CD4-positive, alpha-beta T cell treated with Interferon alpha-2 for 1 hour (primary cell): ENCODE measurements at regions not wholly inside any gene's neighbourhood (a gene's known extent, or its start where the extent isn't known, plus 50 kb on each side); places are given as distances from the start of the nearest gene placed in this dataset.

ENCODE experiments used
- DNase-seq, 2 donors: peaks; one replicate each; pipeline ENCODE4 v3.0.0-alpha.2; 2020 to 2022

DNA sequence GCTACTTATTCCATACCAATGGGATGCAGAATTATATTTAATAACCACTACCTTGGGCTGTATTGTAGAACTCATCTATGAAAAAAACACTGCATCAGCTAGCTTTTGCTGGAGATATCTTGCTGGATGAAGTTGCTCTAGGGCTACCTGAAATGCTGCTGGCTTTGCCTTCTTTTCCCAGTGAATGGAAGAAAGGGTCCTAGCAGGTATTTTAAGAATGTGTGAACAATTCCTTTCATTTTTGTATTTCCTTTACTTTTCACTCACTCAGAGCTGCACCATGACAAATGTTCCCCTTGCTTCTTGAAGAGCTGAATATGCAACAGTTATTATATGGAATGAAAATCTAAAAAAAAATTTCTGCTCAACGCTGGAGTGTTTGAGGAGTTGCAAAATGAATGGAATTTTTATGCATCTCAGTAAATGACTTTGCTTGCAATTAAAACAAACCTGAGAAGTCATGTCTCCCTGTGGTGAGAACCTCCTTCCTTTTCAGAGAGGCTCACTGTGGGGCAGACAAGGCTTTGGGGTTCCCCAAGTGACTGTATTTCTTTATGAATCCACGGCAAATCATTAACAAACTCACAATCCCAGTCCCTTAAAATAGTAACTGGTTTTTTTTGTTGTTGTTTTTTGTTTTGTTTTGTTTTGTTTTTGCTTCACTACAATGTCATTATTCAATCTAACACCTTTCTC, 566.8 kb upstream of the KIRREL3 start:
- DNase-seq, result no peak

DNA sequence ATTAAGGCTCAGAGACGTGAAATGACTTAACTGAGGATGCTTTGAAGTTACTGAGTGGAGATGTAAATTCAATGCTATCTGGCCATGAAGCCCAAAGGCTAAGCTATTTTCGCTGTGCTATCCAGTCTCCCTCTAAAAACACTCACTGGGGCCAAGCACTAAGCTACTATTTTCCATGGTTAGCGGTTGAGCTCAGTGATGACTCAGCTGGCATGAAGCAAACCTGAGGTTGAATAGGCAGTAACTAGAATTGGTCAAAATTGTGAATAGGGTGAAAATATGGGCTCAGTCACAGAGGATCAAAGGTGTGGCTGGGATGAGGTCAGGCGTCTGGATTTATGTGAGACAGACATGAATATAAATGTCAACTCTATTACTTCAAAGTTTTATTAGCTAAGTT, 564.2 kb upstream of the KIRREL3 start:
- DNase-seq, result no peak

DNA sequence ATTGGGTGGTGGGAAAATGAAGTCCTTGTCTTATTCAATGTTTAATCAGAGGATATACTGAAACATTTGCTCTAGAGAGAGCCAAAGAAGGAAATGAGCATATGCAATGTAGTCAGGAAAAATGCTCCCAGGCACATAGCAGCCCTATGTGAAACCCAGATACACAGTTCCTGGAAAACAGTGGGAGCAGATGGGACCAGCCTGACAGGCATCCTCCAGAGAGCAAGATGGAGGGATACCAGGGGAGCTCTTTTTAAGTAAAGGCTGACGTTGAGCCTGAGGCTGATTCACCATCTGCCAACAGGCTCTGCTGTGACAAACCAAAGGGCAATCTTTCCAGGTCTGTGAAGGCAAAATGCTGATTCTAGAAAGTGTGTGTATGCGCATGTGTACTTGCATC, 559.4 kb upstream of the KIRREL3 start:
- DNase-seq, result no peak

DNA sequence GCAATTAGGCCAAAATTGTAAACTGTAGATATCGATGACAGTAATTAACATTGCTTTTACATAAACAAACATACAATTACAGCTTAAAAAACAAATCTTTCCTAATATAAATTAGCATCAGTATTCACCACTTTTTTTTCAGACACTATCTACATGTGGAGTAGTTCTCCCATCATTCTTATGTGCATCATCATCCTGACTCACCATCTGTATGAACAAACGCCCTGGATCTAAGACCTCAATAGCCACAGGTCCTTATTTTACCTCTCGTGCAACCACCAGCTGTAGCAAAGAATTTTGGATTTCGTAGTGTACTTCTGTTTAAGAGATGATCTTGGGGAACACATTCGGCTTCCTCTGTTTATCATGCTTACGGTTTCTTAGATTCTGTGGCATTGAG, 551.9 kb upstream of the KIRREL3 start:
- DNase-seq, result no peak

DNA sequence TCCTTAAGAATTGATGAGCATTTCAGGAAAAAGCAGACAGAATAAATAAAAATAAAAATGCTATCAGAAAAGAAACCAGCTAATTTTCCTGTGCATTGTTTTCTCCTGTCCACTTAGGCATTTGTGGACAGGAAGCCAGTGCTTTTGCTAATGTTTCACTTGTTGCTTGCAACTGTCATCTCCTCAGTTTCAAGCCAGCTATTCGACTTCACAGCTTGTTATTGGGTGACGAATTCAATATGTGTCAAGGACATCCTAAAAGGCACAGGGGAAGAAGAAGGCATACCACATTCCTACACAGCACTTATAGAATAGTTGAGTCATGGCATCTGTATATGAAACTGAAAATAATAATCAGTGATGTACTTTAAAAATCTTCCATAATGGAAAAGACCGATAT, 530.6 kb upstream of the KIRREL3 start:
- DNase-seq, result no peak

DNA sequence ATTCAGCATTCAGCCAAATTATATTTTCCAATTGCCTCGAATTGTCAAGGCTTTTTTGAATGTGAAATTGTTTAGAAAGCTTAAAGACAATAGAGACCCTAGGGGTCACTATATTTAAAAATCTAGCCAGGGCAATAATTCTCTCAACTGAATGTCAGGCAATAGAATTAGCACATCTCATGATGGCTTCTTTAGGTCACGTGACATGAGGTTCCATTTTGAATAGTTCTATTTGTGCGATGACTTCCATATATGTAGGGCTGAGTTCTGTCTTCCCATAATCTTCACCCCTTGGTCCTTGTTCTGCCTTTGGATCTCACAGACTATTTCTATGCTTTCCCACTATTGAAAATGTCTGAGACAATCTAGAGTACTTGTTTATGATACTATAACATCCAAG, 527.7 kb upstream of the KIRREL3 start:
- DNase-seq, result no peak

DNA sequence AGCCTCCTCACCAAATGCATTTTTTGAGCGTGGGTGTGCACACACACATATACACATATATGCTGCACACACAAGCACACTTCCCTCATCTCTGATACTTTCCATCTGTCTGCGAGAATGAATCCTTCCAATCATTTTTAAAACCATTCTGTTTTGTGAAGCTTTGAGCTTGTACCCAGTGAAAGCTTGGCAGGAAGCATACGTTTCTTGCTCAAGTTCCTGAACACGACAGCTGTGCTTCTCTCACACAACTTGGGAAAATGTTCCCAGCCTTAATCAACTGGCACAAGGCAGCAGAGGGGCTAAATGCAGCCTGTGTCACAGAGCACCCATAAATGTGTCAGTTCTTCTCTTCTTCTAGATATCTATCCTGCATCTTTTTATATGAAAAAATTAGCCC, 524.0 kb upstream of the KIRREL3 start:
- DNase-seq, result no peak

DNA sequence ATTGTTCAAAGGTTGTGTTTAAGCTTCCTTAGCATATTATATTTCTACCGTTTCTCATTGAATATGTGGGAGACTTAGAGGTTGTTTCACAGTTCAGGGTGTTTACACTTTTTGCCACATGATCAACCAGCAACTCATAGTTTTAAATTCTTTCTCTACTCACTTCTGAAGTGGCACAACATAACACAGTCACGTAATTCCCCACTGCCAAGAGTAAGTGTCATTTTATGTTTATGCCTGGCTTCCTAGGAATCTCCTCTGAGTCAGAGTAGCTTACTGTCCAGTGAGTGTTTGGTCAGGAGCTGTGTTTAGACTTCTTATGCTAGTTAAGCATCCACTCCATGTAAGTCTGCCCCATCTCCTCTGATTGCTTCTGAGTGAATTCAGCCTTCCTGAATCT, 520.8 kb upstream of the KIRREL3 start:
- DNase-seq, result no peak

DNA sequence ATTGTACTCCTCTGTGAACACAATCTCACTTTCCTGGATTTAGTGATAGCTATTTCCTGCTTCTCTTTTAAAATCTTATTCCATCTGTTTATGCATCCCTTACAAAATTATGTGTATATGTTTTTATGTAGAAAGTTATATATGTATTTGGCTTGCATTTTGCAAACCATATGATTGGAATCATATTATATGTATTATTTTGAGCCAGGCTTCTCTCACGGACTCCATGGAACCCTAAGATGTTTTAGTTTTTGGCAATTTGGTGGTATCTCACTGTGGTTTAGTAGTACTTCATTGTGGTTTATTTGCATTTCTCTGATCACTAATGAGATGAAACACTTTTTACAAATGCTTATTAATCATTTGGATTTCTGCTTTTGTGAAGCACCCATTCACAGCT, 507.3 kb upstream of the KIRREL3 start:
- DNase-seq, result no peak

DNA sequence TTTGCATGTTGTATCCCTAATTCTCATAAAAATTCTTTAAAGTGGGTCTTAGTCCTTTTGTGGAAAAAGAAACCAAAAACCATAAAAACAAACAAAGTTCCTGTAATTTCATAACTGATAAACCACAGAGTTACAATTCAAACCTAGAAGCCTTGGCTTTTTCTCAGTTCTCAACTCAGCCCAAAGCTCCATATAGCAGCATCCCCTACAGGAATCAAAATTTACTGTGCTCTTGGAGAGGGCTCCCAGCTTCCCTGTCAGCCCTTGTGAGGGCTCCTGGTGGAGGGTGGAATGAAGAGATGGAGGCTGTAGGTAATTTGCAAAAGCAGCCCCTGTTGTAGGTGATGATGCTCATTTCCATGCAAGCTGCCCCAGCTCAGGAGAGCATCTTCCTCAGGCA, 506.1 kb upstream of the KIRREL3 start:
- DNase-seq, result no peak

DNA sequence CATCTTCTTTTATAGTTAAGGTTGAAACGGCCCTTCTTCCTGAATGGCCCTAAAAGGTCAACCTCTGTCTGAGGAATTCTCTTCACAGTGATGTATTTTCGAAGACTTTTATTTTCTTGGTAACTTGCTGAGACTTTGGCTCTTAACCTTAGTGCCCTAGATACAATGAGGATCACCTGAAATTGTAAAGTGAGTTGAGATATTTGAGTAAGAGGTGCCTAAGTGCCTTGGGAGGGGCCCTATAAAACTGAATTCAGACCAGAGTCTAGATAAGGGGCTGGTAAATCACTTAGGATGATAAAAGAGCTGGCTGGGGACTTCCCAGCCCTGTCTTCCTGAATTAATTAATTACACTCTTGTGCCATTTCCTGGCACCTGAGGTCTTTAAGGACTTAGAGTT, 505.6 kb upstream of the KIRREL3 start:
- DNase-seq, result no peak

DNA sequence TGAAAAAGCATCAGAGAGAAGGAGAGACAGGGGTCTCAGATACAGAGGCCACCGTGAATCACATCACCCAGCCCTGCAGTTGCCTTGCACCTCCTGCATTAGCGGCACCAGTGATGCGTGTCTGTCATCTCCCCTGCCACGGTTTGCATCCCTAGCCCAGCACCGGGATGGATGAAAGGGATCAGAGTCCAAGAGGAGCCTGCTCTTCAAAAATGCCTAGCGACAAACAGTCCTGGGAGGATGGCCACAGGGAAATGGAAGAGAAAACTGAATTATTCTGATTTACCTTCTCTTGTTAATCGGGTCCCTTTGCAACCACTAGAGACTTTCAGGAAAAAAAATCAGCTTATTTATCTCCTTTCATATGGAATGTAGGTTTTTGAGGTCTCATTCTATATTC, 495.6 kb upstream of the KIRREL3 start:
- DNase-seq, result no peak

DNA sequence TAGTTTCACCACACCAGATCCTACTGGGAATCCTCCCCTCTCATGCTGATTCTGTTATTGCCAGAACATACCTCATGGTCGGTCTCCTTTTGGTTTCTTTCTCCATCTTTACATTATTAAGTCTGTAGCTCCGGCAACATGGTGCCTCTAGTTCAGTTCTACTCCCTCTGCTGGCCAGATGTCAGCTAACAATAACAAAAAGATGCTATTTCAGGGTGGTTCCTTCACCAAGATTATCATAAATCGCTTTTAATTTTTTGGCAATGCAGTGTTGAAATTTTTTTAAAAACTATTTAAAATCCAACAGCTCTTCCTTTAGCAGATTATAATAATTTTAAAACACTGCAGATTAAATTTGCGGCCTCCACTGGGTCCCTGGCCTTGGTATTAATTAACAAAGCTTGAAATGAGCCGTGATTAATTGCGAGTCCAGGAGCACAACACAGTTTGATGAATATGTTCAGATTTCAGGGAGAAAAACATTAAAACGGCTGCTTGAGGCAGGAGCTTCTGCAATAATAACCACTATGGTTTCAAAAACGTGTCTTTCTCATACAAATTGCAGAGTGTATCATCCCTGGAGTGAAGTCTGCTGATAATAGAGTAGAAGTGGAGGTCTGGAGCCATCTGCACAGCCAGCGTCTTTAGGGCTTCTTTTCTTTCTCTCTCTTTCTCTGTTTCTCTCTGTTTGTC, 492.9 kb upstream of the KIRREL3 start:
- DNase-seq, result no peak

DNA sequence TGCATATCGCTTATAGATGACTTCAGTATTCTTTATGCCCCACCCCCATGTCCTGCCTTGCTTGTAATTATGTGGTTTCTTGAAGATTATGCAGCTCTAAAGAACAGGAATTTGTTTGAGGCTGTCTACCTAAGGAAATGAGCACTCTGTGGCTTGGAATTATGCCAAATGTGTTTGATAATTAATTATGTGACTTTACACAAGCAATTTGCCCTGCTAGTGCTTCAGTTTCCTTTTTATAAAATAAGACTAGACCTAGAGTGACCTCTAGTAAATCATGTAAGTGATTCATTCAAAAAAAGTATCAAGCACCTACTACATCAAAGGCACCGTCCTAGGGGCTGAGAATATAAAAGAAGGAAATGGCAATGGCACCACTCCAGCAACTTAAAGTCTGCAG, 491.5 kb upstream of the KIRREL3 start:
- no peak for DNase-seq

DNA sequence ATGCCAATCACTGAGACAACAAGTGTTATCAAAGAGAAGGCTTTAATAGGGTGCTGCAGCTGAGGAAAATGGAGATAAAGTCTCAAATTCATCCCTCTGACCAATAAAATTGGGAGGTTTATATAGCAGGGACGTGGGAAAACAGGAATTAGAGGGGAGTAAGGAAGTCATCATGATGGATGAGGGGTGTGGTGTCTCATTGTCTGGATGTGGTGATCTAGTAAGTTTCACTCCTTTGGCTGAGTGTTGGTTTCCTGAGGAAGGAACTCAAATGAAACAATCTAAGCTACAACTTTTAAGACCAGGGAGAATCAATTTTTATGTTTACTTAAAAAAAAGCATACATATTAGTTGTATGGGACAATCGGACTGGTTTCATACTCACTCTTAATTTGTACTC, 491.0 kb upstream of the KIRREL3 start:
- no peak for DNase-seq

DNA sequence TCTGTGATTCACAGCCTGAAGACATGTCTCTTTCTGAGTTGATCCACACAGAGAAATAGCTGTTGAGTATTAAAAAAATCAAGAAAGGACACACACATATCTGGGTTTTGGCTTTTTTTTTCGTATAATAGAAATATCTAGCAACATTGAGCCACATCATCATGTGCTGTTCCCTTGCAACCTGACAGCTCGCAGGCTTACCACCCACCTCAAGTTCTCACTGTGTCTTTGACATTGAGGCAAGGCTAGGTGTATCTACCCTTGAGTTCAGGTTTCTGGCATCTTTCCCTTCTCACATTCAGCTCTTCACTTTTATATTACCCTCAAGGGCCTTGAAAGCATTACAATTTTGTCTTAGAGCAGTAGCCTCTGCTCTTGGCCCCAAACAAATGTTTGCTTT, 490.3 kb upstream of the KIRREL3 start:
- no peak for DNase-seq

DNA sequence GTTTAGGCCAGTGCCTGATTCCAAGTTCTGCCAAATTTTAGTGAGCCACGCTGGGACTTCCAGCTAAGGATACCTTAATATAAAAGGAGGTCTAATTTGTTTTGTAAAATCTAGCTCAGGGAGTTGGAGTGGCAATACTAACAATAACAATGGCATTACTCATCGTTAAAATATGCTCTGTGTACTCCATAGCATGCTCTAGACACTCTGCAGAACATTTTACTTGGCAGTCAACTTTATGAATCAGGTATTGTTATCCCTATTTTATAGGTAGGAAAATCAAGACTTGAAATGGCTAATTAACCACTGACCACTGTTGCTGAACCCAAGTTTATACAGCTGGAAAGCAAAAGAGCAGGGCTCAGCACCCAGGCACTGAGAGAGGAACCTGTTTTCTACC, 485.0 kb upstream of the KIRREL3 start:
- no peak for DNase-seq

DNA sequence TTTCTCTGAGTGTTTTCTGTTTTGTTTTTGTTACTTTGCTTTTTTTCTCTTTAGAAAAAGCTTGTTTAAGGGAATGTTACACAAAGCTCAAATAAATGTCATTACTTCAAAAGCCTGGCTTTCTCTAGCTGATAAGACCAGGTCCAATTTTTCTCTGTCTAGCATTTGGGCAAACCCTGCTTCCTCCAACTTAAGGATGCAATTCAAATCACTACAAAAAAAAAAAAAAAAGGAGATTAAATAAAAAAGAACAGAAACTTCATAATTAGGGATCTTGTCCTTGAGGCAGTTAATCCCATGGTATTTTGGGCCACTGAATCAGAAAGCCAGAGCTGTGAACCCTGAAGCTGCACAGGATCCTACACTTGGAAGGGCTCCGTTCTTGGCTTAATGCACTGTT, 480.8 kb upstream of the KIRREL3 start:
- no peak for DNase-seq

DNA sequence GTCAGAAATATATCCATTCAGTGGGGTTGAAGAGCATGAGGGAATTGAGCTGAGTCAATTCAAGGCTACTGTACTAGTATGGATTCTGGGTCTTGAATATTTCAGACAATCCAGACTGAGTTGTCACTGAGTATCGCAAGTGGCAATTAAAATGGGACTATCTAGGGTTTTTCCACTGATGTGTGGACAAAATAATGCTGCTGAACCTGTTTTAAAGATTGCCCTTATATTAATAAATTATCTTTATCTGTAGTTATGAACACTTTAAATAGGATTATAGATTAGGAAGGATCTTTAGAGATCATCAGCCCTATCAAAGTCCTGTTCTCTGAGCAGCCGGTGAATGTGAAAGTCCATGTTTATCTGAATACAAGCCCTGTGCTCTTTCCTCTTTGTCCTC, 478.3 kb upstream of the KIRREL3 start:
- DNase-seq, result no peak

DNA sequence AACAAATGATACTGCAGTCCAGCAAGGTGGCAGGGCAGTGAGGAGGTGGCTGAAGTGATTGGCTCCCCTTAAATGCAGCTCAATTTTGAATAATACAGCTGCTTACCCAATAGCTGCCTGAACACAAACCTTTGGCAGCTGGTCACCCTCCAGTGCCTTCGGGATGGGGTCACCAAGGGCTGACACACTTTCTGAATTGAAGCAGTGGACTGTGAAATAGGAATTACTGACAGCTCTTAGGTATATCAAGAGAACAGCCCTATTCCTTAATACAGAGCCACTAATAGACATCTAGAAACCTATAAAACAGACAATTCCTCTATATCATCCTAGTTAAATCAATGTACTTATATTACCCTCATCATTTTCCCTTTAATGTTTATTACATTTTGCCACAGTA, 474.2 kb upstream of the KIRREL3 start:
- no peak for DNase-seq

DNA sequence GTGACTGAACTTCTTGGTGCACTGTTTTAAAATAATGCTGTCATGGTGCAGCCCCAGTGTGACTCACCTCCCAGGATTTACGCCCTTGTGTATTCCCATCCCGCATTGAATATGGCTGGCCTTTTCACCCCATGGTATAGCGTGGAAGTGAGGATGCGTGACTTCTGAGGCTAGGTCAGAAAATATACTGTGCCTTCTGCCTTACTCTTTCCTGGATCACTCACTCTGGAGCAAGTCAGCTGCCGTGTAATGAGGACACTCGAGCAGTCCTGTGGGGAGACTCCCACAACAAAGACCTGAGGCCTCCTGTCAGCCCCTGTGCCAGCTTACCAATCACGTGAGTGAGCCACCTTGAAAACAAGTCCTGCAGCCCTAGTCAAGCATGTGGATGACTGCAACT, 471.9 kb upstream of the KIRREL3 start:
- DNase-seq, result no peak

DNA sequence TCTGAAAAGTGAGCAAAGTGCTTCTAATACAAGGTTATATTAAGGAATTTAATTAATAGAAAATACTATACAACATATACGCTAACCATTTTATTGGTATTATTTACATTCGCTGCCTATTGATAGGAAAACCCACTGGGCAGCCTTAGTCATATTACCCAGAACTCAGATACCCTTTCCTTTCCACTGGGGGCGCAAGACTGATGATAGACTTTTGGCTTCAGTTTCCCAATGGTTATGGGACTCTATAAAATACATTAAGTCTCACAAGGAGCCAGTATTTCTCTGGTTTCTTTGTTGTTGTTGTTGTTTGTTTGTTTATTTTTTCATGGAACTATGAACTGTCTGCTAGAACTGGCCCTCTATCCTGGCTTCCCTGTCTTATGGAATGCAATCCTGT, 471.1 kb upstream of the KIRREL3 start:
- DNase-seq, result no peak

DNA sequence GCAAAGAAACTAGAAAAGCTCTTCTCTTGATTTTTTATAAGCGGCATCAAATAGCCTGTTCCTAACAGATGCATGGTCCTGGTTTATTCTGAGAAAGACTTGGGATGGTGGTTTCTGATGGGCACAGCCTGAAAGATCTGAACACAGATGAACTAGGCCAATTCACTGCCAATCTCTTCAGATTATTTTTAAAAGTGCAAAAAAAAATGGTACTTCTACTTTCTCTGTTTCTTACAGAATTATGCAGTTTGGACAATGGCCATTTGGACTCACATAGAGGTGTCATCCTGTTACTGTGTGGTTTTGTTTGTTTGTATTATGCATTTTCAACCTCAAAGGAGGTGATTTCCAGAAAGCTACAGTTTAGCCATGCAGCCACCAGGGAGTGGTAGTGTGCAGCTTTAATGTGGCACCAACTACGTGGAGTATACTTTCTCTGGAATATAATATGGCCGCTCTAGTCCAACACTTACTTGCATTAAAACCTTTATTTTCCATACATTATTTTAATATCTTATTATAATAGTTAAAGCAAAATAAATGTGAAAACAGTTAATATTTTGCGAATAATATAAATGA, 469.8 kb upstream of the KIRREL3 start:
- DNase-seq, result no peak

DNA sequence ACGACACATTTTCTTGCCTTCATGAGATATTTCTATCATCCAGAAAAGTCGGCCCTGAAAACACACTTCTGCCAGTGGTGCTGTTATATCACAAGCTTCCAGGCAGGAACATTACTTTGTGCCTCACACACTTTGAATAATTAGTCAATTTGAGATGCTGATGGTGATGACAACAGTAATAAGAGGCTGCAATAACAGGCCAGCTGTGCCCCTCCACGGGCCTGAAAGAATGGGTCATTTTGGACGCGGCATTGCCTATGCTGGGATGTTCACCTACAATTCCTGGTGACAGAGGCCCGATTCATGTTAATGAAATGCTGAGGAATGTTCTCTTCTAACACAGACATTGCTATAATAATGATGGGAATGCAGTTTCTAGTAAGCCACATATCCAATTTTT, 463.8 kb upstream of the KIRREL3 start:
- no peak for DNase-seq

DNA sequence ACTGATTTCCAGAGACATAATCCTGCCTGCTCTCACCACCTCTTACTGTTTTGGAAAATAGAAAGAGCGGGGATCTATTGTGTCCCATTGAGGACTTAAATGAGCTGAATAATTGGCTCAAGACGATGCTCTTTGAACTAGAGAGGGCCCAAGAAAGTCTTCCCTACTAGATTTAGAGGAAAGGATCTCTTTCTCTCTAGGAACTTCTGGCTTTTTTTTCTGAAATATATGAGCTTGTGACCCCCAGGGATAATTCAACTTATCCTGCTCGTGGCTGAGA, 461.4 kb upstream of the KIRREL3 start:
- DNase-seq, result no peak
